GM18519 (cell line): ENCODE measurements at regions not wholly inside any gene's neighbourhood (a gene's known extent, or its start where the extent isn't known, plus 50 kb on each side); places are given as distances from the start of the nearest gene placed in this dataset.

ENCODE experiments used
- ATAC-seq: cut with Tn5 transposase; IDR thresholded peaks from one replicate; pipeline ENCODE4 v1.9.1; 2021; ENCODE audit warnings: mild to moderate bottlenecking, moderate library complexity; ENCODE audit not compliant: unreplicated experiment, low FRiP score

DNA sequence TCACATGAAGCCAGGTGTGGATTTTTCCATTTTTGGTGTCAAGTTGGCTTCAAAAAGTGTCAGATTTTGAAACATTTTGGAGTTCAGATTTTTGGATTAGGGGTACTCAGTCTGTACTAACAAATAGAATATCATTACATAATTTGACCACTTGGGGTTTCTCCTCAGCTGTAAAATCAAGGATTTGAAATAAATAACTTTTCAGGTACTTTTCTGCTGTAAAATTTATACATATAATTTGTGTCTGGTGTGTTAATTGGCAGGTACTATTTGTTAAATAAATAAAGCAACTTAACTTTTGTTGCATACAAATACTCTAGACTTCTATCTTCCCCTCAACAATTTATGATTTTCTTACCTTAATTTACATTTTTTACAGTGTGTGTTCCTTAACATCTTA, 234.1 kb upstream of the PRICKLE1 start:
- ATAC-seq, result no peak

DNA sequence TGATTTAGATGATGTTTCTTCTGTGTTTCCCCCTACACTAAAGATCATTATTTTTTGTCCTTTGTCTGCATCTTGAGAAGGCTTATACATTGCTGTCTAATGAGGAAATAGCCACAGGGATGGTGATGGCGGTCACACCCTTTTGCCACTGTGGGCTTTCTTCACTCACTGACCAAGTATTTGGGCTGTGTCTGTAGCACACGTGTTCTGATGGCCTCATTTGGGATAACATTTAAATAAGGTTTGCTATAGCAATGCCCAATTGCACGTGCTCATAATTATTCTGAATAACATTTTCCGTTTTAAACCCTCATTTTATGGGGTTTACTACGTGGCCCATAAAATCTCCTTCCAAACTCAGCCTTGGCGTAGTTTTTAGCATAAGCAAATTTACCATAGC, 230.3 kb upstream of the PRICKLE1 start:
- no peak for ATAC-seq

DNA sequence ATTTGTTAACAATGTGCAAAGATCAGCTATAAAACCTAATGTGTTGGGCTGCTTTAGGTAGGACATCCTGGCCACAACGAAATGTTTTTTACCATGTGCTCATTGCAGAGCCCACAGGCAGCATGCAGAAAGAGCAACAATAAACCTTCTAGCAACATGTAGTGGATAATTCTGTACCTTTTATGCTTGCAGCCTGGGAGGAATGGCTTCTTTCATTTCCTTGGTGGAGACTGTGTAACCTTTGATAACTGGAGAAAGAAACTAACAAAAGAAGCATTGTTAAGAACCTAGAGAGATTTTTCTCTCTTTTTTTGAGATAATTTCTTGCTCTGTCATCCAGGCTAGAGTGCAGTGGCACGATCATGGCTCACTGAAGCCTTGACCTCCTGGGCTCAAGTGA, 225.5 kb upstream of the PRICKLE1 start:
- ATAC-seq, result no peak

DNA sequence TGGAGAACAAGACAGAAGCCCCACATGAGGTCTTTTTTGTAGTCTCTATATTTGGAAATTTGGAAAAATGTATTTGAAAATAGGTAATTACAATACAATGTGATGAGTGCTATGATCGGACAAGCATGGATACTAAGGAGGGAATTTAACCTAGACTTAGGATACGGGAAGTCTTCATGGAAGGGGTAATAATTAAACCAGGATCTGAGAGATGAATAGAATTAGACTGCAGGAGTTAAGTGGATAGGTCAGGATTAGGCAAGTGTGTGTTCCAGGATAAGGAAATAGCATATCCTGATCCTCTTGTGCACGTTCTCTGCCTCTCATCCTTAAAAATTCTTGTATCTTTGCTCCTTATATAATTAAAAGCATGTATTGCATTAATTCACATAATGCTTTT, 223.3 kb upstream of the PRICKLE1 start:
- ATAC-seq, result no peak

DNA sequence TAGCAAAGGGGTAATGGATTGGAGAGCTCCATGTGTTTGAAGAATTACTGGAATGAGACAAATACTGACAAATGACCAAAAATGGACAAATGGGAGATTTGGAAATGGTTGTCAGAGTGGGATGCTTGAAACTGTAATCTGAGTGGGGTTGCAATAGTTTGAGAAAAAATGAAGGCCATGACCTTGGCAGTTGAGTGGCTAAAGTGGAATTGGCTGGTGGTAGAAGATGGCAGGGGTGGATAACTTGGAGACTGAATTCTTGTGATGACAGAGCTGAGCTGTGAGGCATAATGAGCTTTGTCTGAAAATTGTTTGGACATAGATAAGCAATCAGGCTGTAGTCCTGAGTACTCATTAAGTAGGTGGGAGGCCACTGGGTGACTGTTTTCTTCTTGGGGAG, 222.5 kb upstream of the PRICKLE1 start:
- ATAC-seq, result no peak

DNA sequence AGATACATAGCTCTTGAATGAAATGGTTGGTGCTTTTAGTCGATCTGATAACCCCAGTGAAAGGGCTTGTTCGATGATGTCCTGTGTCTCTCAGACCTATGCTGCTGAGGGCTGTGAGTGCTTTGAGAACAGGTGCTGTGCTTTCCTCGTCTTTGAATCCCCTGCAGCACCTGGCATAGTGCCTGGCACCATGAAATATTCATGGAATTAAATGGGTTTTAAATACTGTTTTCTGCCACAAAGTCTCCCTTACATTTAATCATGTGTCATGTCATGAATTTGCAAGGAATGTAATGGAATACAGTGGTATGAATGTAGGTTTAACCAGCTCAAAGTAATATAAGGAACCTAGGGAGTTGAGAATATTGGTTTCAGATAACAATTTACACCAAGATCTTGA, 220.5 kb upstream of the PRICKLE1 start:
- no peak for ATAC-seq

DNA sequence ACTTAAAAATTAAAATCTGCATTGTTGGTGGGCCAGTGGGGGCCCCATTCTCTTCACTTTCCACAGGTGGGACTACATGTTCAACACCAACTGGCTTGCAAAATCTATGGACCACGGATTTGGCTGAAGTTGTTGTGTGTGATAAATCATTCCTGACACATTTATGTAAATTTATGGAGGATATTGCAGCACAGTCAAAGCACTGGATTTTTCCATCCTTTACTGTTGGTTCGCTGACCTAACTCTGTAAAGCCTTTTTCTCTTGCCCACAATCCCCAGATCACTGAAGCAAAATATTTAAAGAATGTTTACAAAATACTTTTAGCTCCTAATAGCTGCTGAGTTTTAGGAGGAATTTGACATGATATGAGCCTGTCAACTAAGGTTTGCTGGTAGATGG, 219.7 kb upstream of the PRICKLE1 start:
- ATAC-seq, result no peak

DNA sequence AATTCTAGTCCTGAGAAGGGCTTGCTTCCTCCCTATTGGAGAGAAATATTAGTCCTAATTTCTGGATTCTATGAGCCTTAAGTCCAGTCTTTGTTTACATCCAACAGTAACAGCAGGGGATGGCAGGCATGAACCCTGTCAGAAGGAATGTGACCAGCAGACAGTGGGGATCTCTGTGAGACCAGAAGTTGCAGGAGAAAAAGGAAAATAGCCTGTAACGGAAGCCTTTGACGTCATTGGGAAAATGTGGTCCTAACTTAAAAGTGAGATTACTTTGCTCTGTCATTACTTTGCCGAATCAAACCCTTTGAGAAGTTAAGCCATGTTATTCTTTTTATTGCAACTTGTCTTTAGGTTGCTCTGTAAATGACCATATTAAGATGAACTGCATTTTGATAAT, 218.2 kb upstream of the PRICKLE1 start:
- ATAC-seq, result no peak

DNA sequence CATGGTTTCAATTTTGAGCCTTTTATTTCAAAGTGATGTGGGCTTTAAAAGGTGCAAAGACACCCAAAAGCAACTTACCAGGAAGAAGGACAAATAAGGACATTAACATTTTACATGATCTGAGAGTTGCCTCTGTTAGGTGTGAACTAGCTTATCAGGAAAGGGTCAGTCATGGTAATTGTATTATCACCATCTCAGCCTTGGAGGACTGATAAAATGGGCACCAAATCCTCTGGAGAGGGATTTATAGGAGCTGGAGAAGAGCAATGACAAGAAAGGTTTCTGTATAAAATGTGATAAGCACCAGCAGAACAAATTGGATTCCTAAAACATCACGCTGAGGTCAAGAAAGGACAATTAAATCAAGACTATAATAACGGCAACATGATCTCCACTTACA, 217.7 kb upstream of the PRICKLE1 start:
- no peak for ATAC-seq

DNA sequence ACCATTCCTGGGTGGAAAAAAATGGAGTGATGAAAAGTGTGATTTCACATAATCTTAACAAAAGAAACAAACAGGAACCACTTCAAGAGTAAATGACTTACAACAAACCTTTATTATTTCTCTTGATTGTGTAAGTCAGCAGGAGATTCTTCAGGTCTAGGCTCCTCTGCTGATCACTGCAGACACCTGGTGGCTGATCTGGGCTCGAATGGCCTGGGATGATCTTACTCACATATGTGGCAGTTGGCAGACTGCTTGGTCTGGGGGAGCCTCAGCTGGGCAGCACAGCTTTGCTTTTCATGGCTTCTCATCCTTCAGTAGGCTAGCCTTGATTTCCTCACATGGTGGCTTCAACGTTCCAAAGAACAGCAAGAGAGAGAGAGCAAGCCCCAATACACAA, 215.4 kb upstream of the PRICKLE1 start:
- no peak for ATAC-seq

DNA sequence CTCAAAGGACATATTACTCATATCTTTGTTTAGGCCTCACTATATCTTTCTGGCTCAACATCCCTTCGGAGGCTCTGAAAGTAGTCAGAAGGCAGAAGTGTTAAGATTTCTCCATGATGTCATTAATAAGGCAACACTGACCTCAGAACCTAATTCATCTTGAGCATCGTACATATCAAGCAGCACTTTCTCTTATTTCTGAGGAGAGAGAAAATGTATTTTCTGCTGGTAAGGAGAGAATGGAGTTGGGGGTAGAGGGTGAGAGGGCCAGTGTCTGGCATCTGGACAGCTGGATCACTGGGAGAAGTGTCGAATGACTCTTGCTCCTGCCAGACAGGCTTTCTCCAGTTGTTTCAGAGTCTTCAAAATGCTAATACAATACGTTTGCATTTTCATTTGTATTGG, 213.2 kb upstream of the PRICKLE1 start:
- no peak for ATAC-seq

DNA sequence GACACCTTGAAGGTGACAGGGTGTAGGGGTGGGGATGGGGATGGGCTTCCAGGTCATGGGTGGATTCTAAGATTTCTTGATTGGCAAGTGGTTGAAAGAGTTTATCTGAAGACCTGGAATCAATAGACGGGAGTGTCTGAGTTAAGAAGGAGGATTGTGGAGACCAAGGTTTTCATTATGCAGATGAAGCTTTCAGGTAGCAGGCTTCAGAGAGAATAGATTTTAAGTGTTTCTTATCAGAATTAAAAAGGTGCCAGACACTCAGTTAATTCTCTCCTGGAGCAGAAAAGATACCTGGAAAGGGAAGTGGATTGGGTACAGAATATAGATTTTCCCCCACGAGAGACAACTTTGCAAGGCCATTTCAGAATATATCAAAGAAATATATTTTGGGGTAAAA, 211.7 kb upstream of the PRICKLE1 start:
- no peak for ATAC-seq

DNA sequence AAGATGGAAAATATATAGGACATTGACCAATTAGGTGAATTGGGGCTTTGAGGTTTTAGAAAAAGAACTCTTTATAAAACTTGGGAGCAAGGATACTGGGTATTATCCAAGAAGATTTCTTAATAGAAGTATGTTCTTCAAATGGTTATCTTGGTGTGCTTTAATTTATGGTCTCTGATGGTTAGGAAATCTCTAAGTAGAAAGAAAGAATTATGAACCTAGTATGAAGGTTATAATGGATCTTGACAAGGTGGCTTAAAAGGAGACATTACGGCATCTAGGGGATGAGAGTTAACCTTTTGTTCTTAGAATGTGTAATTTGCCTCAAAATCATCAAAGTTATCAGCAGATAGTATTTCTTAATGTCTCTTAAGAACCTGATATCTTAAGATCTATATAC, 210.4 kb upstream of the PRICKLE1 start:
- ATAC-seq, result no peak

DNA sequence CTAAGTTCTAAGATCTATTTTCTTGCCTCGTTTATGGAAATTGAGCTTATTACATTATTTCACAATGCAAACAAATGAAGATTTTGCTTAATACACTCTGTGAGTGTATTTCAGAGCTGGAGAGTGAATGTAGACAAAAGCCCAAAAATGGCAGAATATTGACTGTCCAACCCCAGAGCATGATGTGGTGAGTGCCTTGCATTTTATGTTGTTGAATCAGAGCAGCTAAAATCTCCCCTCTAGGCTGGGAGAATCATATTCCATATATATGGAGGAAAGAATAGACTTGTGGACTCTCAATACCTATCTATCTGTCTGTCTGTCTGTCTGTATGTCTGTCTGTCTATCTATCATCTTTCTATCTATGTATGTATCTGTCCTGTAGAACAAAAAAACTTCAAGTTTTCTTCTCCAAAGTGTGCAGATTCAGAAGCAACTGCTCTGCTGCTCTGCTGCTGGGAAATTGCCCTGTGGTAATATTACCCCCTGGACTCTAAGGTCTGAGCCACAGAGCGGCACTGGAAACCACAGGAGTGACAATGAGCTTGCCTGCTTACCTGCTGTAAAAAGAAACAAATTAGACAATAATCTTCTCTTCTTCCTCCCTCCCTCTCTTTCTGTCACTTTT, 209.4 kb upstream of the PRICKLE1 start:
- no peak for ATAC-seq

DNA sequence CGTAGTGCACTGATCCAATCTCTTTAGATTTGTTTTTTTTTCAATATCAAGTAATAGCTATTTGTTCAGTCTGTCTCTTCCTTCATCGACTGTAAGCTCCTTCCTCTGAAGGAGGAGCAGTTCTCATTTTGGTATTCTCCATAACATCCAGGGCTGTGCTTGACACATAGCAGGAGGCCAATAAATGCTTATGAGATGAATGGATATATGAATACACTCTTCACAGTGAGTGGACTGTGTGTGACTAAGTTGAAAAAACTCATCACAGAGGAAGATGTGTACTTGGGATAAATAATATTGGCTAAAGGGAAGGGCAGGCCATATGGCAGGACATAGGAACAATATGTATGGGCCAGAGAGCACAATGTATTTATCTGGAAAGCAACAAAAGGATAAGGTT, 205.3 kb upstream of the PRICKLE1 start:
- ATAC-seq, result no peak

DNA sequence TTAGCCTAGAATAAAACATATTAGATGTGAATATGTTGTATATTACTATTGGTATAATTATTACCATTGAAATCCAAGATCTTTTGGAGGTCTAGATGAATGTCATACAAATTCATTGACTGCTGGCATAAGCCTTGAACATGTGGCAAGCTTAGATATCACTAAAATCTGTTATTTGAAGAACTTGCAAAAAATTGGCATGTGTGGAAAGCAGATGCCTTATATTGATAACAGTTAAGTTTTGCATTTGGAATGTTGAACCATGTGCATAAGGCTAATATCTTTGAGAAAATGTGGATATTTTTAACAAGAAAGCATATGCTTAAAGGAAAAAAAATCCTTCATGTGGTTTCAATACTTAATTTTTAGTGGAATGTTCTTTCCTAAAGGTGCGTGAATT, 203.6 kb upstream of the PRICKLE1 start:
- ATAC-seq, result no peak

DNA sequence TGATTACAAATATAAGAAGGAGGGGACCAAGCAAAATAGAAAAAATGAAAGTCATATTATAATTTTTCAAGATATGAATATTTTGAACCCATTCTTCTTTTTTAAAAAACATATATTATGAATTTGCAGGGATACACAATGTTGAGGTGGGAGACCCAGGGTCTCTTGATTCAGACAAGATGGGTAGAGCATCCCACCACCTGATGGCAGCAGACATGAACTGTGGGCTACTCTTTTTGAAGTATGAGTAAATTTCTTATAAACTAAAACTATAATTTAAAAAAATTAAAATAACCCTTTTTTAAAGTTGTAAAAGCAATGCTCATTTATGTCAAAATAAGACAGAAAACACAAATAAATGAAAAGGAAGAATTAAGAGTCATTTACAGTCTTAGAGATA, 202.7 kb upstream of the PRICKLE1 start:
- no peak for ATAC-seq

DNA sequence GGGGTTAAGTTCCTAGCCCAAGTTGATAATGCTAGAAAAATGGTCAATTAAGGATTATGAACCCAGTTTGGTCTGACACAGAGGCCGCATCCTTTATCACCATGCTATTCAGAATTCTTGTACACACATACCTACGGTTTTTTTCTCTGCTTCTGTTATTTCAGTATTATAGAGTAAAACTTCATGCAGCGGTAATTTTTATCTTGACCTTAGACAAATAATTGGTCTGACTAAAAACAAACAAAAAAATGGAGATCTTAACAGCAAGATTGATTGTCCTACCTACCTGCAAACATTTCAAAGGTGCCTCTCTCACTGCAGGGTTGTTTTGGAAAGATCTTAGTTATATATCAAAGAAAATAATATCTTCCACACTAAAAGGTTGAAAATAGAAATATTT, 201.9 kb upstream of the PRICKLE1 start:
- ATAC-seq, result no peak

DNA sequence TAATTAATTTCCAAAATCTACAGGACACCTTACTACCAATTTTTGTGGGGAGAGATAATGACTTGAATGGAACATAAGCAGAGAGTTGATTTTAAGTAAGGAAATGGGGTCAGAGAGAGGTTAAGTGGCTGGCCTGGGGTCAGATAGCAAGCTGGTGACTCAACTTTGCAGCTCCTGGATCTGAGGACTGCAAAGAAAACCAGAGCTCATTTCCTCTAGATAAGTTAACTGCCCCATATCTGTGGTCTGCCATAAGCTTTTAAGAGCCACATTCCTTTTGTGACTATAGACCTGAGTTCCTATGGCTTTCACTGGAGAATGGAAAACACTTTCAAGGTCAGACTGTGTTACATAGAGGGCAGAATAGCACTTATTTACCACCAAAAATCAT, 201.2 kb upstream of the PRICKLE1 start:
- ATAC-seq, result no peak

DNA sequence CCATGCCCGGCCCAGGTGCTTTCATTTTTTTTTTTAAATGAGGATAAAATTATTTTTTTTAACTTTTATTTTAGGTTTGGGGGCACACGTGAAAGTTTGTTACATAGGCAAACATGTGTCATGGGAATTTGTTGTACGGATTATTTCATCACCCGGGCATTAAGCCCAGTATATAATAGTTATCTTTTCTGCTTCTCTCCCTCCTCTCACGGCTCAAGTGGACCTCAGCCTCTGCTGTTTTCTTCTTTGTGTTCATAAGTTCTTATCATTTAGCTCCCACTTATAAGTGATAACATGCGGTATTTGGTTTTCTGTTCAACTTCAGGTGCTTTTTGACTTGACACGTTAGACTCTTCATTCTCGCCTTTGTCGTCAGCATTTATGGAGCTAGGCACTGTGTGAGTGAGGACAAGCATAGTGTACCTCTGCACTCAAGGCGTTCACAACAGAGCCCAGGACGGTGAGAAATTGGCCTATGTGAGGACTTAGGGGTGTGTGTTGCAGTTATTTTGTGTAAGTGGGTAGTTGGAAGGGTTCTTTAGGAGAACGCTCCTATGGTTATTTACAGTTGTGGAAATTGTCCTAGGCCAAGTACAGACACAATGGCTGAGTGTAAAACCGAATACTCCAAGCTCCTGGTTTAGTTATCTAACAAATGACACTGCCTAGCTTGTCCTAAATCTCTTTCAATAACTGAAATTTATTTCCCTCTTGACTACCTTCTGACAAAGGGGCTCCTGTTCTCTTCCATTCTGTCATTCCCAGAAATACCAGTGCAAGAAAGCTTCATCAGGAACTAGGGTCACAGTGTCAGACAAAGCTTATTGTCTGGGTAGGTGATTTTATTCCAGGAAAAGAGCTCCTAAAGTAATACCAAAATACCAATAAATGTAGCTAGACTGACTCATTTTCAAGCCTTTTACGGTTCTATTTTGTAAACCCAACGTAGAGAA, 200.5 kb upstream of the PRICKLE1 start:
- no peak for ATAC-seq

DNA sequence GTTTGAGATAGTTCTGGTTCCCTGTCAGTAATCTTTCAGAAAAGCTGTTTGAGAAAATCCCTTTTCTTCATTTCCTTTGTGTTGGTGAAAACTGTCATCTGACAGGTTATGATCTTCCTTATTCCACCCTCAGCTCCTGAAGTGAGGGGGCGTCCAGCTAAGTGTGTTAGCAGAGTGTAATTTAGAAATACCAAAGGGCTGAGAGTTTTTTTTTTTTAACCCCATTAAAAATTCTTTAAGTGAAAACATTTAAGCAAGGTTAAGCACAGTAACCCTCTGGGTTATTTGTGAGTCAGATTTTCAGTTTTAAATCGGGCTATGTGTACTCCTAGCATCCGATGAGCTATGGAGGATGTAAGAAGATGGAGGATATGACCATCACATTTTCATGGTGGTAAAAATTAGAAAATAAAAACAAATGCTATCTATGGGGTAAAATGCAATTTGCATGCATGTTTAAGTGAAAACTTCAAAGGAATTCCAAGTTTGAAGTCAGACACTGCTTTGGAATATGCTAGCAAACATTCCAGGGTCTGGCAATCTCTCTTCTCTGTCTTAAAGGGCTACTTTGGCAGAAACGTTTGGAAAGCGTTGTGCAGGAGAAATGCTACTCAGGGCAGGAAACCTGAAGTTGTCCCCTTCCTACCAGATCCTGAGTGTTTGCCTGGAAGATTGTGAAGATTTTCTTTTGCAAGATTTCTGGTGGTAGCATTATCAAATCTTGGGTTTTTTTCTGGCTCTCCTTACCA, 197.0 kb upstream of the PRICKLE1 start:
- ATAC-seq, result no peak
